ENCODE measurements at regions not wholly inside any gene's neighbourhood (a gene's known extent, or its start where the extent isn't known, plus 50 kb on each side); places are given as distances from the start of the nearest gene placed in this dataset.

DNA sequence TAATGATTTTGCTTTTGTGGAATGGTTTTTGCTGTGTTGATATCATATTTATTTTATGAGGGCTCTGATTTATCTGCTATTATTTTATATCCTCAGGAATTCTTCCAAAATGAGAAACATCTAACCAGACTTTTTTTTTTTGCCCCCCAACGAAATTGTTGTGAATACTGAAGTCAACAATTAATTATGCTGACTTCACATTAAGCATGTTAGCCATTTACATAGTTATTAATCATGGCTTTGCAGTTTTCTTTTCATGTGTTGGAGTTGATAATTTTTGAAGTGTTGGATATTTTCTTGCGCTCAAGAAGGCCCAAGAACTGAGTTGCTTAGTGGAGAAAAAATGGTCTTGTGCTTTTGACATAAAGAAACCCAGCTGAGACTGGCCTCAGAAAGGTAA, 246.6 kb upstream of the CRY1 start:
- no peak for DNase-seq (ENCODE audit: low read depth in 2 of 2)

DNA sequence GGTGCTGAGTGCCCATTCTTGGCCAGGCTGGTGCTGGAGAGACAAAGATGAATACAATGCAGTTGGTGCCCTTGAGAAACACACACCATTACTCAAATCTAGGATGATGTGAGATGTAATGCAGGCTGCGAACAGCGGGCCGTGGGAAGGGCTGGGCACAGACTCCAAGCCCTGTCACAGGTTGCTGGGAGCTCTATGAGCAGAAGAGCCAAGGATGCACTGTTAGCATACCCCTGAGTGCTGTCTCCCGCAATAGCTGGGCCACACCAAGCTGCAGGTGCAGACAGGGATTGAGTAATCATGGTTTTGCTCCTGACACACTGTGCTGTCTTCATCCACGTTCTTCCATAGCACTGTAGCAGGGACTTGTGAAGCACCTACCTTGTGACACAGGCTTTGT, 247.5 kb upstream of the CRY1 start:
- DNase-seq (ENCODE audit: low read depth in 2 of 2), result no peak
- Histone ChIP-seq H3K4me3 (replicated peaks in 1 of 4; ENCODE audit: control extremely low read depth in 1 of 4, insufficient read depth in 1 of 4, low read depth in 3 of 4, low read length in 4 of 4) (no peak overlapping the region), H3K4me2 (ENCODE audit: extremely low read depth, insufficient read depth, low read length) (no peak overlapping the region), H3K9ac (ENCODE audit: insufficient read depth, low read length) (no peak overlapping the region), H3K27me3 (ENCODE audit: control insufficient read depth, insufficient read depth, low read length) (no peaks in the 10 kb centered on the region), H2AFZ (ENCODE audit: low read length) (no peak overlapping the region), H3K79me2 (ENCODE audit: control insufficient read depth, insufficient read depth, low read length) (no peaks in the 10 kb centered on the region), H3K4me1 (ENCODE audit: control insufficient read depth, extremely low read depth, insufficient read depth, low read length) (peaks cover 5% of the 10 kb centered on the region), H4K20me1 (ENCODE audit: control insufficient read depth, extremely low read depth, insufficient read depth, low read length) (no peaks in the 10 kb centered on the region), H3K36me3 (ENCODE audit: control insufficient read depth, insufficient read depth, low read length) (no peaks in the 10 kb centered on the region), H3K9me3 (ENCODE audit: control insufficient read depth, insufficient read depth, low read depth, low read length) (no peaks in the 10 kb centered on the region), H3K27ac (ENCODE audit: insufficient read depth, low read length) (no peak overlapping the region)
- no peak for TF ChIP-seq EZH2 (IDR thresholded peaks at IDR 0.05; ENCODE audit: low read length, missing control alignments)
- TF ChIP-seq, protein P1, sequence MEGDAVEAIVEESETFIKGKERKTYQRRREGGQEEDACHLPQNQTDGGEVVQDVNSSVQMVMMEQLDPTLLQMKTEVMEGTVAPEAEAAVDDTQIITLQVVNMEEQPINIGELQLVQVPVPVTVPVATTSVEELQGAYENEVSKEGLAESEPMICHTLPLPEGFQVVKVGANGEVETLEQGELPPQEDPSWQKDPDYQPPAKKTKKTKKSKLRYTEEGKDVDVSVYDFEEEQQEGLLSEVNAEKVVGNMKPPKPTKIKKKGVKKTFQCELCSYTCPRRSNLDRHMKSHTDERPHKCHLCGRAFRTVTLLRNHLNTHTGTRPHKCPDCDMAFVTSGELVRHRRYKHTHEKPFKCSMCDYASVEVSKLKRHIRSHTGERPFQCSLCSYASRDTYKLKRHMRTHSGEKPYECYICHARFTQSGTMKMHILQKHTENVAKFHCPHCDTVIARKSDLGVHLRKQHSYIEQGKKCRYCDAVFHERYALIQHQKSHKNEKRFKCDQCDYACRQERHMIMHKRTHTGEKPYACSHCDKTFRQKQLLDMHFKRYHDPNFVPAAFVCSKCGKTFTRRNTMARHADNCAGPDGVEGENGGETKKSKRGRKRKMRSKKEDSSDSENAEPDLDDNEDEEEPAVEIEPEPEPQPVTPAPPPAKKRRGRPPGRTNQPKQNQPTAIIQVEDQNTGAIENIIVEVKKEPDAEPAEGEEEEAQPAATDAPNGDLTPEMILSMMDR (conservative IDR thresholded peaks at IDR 0.05 in 1 of 2, IDR thresholded peaks at IDR 0.05 in 1 of 2; ENCODE audit: low read depth in 1 of 2, low read length in 2 of 2), result no peak

More for the DNA sequence above, 246.6 kb upstream of the CRY1 start:
- Histone ChIP-seq H3K36me3 (ENCODE audit: control insufficient read depth, insufficient read depth, low read length) (no peaks in the 10 kb centered on the region), H3K9me3 (ENCODE audit: control insufficient read depth, insufficient read depth, low read depth, low read length) (no peaks in the 10 kb centered on the region), H3K4me3 (replicated peaks in 1 of 4; ENCODE audit: control extremely low read depth in 1 of 4, insufficient read depth in 1 of 4, low read depth in 3 of 4, low read length in 4 of 4) (no peak overlapping the region), H4K20me1 (ENCODE audit: control insufficient read depth, extremely low read depth, insufficient read depth, low read length) (no peaks in the 10 kb centered on the region), H2AFZ (ENCODE audit: low read length) (no peak overlapping the region), H3K4me2 (ENCODE audit: extremely low read depth, insufficient read depth, low read length) (no peak overlapping the region), H3K79me2 (ENCODE audit: control insufficient read depth, insufficient read depth, low read length) (no peaks in the 10 kb centered on the region), H3K9ac (ENCODE audit: insufficient read depth, low read length) (no peak overlapping the region), H3K4me1 (ENCODE audit: control insufficient read depth, extremely low read depth, insufficient read depth, low read length) (peaks cover 5% of the 10 kb centered on the region), H3K27me3 (ENCODE audit: control insufficient read depth, insufficient read depth, low read length) (no peaks in the 10 kb centered on the region), H3K27ac (ENCODE audit: insufficient read depth, low read length) (no peak overlapping the region)
- TF ChIP-seq, protein P1 (conservative IDR thresholded peaks at IDR 0.05 in 1 of 2, IDR thresholded peaks at IDR 0.05 in 1 of 2; ENCODE audit: low read depth in 1 of 2, low read length in 2 of 2), result no peak
- TF ChIP-seq EZH2 (IDR thresholded peaks at IDR 0.05; ENCODE audit: low read length, missing control alignments), result no peak

DNA sequence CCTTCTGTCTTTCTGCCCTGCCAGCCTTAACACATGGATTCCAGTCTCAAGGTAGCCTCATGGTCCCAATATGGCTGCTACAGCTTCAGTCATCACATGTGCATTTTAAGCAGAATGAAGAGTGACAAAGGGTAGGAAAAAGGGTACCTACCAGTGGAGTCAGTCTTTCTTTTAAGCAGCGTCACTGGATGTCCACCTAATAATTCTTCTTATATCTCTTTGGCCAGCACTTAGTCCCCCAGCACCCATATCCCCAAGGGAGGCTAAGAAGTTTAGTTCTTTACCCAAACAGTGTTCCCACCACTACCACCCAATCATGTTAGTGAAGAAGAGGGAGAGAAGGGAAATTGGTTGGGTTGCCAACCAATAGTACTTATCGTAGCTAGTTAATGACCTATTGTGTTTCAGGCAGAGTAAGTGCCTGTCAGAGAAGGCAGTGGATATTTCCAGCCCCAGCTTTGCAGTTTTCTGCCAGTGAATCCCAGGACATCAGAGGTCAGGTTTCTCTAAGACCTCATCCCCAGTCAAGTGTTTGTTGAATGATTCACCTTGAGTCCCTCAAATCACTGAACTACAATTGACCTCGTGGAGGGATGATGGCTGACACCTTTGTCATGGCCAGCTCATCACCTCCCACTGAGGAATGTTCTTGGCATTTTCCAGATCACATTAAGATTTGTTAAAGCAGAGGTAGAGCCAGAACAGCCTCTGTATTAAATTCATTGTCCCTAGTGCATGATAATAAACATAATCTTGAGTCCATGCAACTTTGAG, 250.9 kb upstream of the CRY1 start:
- no peaks in the 10 kb centered on the region for H4K20me1 ChIP-seq (ENCODE audit: control insufficient read depth, extremely low read depth, insufficient read depth, low read length)
- peak overlapping the region; percentile 51 for H3K4me2 ChIP-seq (ENCODE audit: extremely low read depth, insufficient read depth, low read length)
- no peak overlapping the region for H3K4me3 ChIP-seq (replicated peaks in 1 of 4; ENCODE audit: control extremely low read depth in 1 of 4, insufficient read depth in 1 of 4, low read depth in 3 of 4, low read length in 4 of 4)
- no peak overlapping the region for H3K9ac ChIP-seq (ENCODE audit: insufficient read depth, low read length)
- DNase-seq (ENCODE audit: low read depth in 2 of 2), result peak in 1 of 2 donors; percentile 92
- no peak overlapping the region for H2AFZ ChIP-seq (ENCODE audit: low read length)
- H3K4me1 ChIP-seq (ENCODE audit: control insufficient read depth, extremely low read depth, insufficient read depth, low read length), result peaks cover 5% of the 10 kb centered on the region
- H3K36me3 ChIP-seq (ENCODE audit: control insufficient read depth, insufficient read depth, low read length), result no peaks in the 10 kb centered on the region
- no peaks in the 10 kb centered on the region for H3K79me2 ChIP-seq (ENCODE audit: control insufficient read depth, insufficient read depth, low read length)
- TF ChIP-seq, protein P1 (conservative IDR thresholded peaks at IDR 0.05 in 1 of 2, IDR thresholded peaks at IDR 0.05 in 1 of 2; ENCODE audit: low read depth in 1 of 2, low read length in 2 of 2), result no peak
- no peak for TF ChIP-seq EZH2 (IDR thresholded peaks at IDR 0.05; ENCODE audit: low read length, missing control alignments)
- no peaks in the 10 kb centered on the region for H3K9me3 ChIP-seq (ENCODE audit: control insufficient read depth, insufficient read depth, low read depth, low read length)
- no peaks in the 10 kb centered on the region for H3K27me3 ChIP-seq (ENCODE audit: control insufficient read depth, insufficient read depth, low read length)
- no peak overlapping the region for H3K27ac ChIP-seq (ENCODE audit: insufficient read depth, low read length)

All from fibroblast of lung (primary cell).